Stimulated activated CD8-positive, alpha-beta memory T cell treated with anti-CD3 and anti-CD28 coated beads, Interleukin-4, amount 100 ng/mL, for 24 hours (primary cell): ENCODE measurements at regions not wholly inside any gene's neighbourhood (a gene's known extent, or its start where the extent isn't known, plus 50 kb on each side); places are given as distances from the start of the nearest gene placed in this dataset.

Experiments
- DNase-seq: peaks from one replicate; pipeline ENCODE4 v3.0.0-alpha.2; 2020; ENCODE audit warnings: low read depth

DNA sequence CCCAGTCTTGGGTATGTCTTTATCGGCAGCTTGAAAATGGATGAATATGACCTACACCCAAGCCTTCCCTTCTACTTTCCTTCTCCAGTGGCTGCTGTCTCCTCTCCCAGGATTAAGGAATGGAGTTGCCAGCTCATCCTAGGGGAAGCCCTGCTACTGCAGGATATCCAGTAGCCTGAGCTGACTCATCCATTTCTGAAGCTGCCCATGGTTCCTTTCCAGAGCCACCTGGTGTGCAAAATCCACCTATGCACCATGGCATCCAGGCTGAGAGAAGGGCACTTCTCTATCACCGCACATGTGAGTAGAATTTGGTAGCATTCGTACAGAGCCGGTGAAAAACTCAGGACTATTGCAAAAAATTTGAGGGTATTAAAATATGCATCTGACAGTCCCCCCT, 290.8 kb downstream of the YTHDC2 start:
- DNase-seq: no peak

DNA sequence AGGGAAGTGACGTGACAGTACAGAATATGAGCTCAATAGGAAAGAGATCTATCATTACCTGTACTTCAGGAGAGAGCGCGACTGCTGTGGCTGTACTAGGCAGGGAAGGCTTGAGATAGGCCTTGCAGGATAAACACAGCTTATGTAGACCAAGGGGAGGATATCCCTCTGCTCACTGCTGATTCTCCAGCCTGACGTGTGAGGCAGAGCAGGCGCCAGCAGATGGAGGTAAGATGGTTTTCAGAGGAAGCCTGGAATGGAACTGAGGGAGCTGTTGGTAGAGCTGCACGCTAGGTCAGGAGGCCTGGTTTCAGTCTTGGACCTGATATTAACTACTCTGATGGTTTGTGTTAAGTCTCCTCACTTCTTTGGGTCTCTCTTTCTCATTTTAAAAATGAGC, 291.4 kb downstream of the YTHDC2 start:
- DNase-seq: no peak

DNA sequence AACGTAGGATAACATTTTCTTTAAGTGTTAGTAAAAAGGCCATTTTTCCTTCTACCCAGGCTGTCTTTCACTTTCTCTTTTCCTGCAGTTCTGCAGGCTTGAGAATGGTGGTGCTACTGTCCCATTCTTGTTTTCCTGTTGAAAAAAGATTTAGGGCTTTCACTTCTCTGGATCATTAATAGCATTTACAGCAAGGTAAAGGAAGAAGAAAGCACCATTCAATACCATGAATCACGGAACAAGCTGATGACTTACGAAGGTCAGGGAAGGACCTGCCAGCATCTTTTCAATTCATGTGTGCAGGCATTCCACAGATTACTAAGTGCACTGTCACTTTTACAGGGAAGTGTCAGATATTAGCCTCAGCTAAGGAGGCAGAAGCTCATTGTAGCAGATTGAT, 292.8 kb downstream of the YTHDC2 start:
- no peak for DNase-seq

DNA sequence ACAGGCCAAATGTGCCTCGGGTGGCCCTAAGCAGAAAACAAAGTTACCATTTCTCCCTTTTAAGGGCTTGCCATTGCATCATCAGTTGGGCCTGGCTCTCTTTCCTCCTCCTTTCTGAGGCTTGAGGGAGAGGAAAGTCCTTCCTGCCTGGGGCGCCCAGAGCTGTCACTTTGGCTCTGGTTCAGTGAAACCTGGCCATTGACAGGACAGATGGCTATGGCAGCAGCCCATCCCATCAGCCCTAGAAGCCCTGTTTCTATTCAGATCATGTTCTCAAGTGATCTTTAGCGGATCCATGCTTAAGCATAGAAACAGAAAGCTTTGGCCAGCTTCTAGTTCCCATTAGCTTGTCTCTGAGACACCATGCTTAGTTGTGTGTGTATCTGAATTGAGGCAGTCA, 293.4 kb downstream of the YTHDC2 start:
- DNase-seq: no peak

DNA sequence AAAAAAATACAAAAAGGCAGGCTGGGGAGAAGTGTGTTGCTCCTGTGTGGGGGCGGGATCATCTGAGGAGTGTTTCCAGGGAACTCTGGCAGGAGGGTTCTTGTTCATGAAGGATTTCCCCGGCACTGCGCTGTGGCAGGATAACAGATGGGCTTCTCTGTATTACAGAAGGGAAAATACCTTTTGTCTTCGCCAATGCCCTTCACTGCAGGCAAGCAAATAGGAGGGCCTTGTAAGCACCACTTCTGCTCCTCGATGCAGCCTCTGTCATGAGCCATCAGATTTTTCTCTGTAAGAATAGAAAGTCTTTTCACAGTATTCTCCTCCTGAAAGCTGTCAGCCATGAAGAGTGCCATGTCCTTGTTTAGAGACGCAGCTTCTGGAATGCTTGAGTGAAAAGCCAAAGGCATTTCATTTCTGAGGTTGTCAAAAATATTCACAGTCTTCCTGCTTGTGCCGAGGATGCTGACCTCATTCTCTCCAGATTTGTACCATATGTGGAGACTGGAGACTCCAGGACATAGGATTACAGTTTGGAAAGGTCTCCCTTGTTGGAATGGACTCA, 294.0 kb downstream of the YTHDC2 start:
- DNase-seq: no peak

DNA sequence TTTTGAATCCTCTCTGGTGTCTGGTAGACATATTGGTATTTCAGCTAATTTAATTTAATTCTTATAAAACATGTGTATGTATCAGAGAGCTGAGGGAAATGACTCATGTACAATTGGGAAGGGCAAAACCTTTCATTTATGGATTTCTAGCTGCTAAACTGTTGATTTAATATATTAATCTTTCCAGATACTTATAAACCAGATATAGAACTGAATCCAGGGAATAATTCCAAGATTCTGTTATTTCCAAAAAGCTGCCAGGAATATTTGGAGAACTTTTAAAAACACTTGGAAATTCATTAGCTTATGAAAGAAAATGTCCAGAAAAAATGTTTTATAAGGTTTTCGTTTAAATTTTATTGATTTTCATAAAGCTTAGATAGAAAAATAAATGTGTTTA, 295.5 kb downstream of the YTHDC2 start:
- no peak for DNase-seq

DNA sequence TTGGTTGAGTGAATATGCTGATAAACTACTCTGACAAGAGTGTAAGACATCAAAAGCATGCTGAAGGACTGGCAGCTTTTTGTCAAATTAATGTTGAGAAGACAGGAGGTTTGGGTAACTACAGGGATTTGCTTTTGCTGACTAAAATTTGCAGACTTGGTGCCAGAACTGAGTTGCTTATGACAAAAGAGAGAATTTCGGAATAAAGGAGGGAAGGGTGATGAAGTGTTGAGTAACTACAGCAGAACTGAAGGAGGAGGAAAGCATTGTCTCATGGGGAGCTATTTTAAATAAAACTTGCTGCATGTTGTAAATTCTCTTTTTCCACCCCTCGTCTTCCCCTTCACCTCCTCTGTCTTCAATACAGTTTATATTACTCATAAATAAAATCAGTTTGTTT, 296.1 kb downstream of the YTHDC2 start:
- no peak for DNase-seq

DNA sequence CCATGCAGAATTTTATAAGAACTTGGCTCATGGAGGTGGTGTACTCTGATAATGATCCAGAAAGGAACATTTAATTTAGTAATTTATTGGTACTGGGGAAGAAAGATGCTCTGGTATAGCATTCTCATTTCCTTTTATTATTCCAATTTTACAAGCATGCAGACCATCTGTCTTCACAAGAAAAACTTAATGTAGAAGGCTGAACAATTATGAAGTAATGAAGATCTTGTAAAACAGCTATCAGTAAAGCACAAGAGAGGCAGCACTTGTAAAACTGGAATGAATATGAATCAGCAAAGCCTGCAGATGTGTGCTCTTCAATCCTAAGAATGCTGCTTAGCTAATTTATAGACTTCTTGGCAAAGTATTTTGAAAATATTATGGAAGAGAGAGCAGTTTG, 300.0 kb downstream of the YTHDC2 start:
- DNase-seq: no peak

DNA sequence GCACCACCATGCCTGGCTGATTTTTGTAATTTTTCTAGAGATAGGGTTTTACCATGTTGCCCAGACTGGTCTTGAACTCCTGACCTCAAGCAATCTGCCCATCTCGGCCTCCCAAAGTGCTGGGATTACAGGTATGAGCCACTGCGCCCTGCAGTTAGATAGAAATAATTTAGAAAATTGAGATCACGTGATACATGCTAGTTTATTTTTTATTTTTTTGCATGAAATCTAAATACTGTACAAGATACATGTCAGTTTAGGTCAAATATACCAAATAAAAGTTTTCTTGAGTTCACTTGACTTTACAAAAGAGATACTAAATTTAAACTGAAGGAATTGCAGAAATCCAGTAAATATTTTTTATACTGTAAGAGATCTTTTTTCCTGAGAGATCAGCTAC, 304.2 kb downstream of the YTHDC2 start:
- DNase-seq: no peak

DNA sequence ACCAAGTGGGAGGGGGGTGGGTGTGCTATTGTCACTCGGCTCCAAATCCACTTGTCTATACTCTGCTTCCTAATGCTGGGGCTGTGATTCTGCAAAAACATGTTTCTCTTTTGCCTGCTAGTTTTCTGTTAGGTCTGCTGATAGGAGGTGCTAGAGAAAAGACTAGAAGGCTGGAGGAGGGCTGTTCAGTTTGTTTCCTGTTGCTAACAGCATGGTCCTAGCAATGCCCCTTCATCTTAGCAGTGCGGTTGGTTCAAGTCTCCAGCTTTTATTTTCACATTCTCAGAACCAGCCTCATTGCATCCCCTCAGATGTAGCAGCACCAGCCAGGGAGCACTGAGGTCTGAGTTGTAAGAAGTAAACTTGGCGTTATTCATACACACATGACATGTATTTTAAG, 310.2 kb downstream of the YTHDC2 start:
- no peak for DNase-seq

DNA sequence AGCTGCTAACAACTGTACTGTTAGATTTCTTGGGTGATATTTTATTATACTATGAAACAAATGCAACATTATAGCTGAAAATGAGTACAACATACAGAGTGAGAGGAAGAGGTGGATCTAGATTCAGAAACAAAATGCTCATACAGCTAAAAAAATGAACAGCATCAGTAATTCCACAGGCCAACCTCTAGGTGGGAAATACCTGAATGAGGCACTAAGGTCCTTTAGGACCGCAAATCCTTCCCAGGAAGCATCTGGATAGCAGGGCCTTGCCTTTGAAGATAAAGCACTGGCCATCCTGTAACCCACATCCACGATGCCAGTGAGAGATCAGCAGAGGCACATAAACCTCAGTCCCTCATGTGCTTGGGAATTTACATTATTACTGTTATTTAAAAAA, 310.8 kb downstream of the YTHDC2 start:
- DNase-seq: no peak

DNA sequence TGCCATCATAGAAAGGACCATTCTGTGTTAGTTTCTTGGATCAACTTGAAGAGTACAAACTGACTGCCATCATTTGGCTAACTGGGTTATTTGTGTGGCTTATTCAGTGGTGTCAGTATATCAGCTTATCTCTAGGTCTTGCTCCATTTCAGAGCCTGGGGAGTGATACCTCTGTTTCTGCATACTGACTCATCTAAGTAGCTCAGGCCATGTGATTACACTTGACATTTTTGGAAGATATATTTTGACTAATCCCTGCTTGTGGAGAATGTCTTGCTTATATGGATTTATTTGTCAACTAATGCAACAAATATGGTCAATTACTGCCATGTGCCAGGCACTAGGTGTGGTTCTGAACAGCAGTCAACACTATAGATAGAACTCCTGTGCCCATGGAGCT, 311.7 kb downstream of the YTHDC2 start:
- DNase-seq: no peak

DNA sequence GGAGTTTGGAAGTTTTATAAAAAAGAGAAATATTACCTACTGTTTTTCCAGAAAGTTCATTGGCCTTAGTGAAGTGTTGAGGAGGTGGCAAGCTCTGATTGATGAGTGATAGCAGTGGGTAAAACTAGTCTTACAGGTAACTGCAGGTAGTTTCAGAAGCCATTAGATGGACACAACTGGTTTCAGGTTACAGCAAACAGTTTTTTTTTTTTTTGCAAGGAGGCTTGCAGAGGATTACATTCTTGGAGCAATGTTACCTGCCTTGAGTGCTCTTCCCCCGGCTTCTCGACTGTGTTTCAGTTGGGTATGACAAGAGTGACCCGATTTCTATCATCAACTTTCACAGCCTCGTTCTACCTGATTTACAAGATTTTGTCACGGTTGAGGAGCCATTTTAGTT, 333.4 kb downstream of the YTHDC2 start:
- no peak for DNase-seq

DNA sequence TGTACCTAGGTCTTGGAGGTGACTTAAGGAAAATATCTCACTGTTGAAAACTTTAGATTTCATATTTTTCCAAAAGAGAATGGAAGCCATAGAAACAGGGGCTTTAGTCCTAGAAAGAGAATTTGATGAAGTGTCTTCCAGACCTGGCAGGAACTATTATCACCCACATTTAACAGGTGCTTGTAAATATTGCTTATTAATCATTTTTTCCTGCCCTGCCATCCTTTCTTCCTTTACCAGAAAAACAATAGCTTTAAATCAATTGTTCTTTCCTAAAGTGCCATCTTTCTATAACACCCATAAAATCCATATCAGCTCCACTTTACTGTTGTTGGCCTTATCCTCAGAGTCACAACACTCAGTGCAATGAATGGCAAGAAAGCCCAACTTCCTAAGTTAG, 350.9 kb downstream of the YTHDC2 start:
- no peak for DNase-seq

DNA sequence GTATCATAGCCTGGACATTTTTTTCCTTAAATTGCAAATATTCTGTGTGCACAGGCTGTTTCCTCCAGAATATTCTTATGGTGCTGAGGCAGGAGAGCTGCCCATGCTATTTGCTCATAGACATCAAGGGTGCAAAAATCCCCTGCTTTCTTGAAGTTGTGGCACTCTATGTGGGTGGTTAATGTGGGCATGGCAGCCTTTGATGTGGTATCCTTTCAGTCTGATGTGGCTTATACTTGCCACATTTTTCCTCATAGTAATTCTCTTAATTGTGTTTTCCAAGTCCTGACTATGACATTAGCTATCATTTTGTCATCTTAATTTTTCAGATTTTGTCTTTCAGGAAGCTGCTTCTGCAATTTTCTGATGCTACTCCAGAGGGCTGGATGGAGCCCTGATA, 353.3 kb downstream of the YTHDC2 start:
- no peak for DNase-seq

DNA sequence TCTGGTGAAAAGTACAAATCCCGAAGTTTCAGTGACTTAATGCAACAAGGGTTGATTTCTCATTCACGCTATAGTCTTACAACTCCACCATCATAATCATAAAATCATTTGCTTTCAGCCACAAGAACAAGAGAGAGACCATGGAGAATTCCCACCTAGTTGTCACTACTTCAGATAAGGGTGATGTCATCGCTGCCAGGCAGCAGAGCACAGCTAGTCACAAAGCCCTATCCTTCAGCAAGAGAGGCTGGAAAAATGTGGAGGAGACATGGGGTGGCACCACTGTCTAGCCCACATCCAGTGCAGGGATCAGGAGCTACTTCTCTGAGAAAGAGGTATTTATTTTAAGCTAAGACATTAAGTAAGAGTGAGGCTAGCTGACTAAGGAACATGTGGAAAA, 356.1 kb downstream of the YTHDC2 start:
- DNase-seq: no peak

DNA sequence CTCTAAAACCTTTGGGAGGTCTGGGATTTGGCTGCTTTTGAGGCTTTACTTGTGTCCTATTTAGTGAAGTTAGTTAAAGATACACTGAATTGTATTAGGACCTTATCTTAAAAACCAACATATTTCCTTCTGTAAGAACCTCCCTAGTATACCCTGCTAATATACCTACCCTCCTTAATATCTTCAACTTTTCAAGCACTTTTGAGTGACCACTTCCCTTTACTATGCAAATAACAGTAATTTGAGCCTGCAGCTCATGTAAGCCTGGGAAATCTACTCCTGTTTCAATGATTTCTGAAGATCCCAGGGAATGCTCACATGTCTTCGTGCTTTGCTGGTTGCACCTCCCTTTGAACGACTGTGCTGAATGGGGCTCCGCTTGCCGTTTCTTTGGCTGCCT, 358.5 kb downstream of the YTHDC2 start:
- no peak for DNase-seq

DNA sequence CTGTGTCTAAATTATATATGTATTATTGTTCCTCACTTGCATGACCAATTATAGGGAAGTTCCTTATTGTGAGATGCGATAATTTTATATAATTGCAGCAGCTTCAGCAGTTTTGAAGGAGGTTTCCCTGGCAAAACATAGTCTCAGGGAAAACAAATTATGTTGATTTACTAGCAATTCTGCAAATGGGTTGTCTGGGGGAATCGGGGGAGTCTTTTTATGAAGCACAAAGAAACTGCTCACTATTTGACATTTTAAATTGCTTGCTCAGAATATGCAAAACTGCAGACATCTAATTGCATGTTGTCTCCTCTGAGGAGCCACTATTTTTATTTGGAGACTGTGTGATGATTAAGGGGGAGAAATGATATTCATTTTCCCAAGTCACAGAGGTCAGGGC, 361.6 kb downstream of the YTHDC2 start:
- DNase-seq: no peak

DNA sequence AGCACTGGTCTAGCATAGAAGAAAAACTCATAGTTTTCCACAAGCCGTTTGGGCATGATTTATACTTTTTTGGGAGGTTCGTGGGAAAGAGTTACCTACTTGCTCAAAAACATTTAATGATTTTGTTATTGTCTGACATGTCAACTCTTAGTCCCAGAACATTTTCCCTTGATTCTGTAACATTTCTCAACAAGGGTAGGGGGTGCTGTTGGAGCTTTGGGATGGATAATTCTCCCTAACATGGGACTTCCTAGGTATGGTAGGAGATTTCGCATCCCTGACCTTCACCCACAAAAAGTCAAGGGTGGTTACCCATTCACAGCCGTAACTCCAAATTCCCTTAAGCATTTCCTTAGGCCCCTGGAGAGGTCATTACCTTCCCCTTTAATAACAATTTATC, 378.0 kb downstream of the YTHDC2 start:
- no peak for DNase-seq

DNA sequence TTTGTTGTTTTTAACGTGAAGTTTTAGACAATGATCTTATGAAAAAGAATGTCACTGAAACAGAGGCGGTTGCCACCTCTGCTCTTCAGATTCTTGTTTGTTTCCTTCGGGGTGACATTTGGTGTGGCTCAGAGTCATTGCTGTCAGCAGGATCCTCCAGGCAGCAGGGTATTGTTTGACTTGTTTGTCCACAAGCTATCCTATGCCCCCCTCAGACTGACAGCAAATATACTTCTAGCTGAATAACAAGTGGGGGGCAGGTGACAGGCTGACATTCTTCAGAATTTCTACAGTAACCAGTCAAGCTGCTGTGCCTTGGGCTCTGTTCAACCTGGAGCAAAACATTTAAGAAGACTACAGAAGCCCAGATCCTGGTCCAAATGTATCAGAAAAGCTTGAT, 383.3 kb downstream of the YTHDC2 start:
- DNase-seq: no peak

DNA sequence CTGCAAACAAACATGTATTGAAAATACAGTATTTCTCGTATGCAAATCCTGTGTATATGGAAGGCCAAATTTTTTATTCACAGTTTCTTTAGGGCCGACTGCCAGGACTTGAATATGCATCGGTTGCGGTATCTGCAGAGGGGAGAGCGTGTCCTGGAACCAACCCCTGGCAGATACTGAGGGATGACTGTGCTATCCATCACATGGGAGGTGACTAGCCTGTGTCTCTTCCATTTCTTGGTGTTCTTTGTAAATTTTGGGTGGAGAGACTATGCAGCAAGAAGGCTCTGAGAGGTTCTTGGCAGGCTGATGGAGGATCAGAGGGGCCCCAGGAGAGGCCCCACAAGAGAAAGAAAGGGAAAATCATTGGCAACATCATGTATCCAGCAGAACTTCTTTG, 384.3 kb downstream of the YTHDC2 start:
- no peak for DNase-seq

DNA sequence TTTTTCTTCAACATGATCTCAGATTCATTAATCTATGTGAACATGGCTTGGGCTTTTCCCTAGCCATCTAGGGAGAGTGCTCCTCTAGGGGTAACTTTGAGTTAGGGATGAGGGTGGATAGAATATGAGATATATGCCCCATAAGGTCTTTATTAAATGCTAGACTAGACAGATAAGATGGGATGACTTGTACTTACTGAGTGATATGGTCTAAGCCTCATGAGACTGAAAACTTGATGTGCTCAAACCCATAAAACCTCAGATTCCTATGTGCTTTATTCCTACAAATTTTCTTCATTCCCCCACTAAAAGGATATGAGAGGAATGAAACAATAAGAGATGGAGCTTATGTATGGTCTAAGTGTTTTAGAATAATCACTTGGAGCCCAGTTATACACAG, 386.6 kb downstream of the YTHDC2 start:
- no peak for DNase-seq

DNA sequence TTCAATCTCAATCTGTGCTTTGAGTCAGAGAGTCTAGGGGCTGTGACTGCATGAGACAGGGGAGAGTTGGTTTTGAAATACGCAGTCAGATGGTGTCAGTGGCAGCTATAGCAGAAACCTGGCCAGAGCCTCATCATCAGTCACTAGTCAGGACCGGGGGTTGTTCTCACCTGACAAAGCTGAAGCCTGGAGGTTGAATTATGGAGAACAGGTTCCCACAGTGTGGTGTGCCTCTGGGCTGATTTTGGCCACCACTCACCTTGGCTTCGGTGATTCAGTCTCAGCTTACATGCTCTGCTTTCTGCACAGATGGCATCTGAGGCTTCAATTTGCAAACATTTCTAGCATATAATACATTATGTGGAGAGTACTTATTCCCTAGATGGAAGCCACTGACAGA, 387.3 kb downstream of the YTHDC2 start:
- no peak for DNase-seq

DNA sequence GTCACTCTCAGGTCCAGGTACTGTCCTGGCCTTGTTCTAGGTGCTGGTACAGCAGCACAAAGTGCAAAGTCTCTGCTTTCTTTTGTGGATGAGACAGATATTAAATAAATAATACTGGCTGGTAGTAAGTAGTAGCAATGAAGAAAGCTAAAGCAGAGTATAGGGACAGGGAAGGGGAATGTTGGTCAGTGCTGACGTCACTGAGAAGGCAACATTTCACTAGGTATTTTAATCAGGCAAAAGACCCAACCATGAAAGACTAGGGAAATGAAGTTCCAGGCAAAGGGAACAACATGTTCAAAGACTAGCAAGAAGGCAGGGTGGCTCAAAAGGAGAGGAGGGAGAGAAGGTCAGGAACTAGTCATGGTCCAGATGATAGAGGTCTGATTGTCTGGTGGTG, 388.2 kb downstream of the YTHDC2 start:
- no peak for DNase-seq
